Fibroblast of lung (primary cell): ENCODE measurements at regions not wholly inside any gene's neighbourhood (a gene's known extent, or its start where the extent isn't known, plus 50 kb on each side); places are given as distances from the start of the nearest gene placed in this dataset.

Source experiments
- EZH2 ChIP-seq: IDR thresholded peaks from 2 replicates; pipeline ENCODE4 v1.5.1; 2012; ENCODE audit warnings: low read length, control low read depth, mild to moderate bottlenecking; ENCODE audit errors: missing control alignments
- TF ChIP-seq, protein P1 (sequence below), 2 donors: IDR thresholded peaks in 1 of 2; conservative IDR thresholded peaks in 1 of 2; 1 replicate in 1 of 2; 2 replicates in 1 of 2; pipeline ENCODE4 v1.5.1; 2011 to 2012; ENCODE audit warnings: low read length in 2 of 2, control low read depth in 1 of 2, inconsistent platforms in 1 of 2, low read depth in 1 of 2, mild to moderate bottlenecking in 1 of 2

DNA sequence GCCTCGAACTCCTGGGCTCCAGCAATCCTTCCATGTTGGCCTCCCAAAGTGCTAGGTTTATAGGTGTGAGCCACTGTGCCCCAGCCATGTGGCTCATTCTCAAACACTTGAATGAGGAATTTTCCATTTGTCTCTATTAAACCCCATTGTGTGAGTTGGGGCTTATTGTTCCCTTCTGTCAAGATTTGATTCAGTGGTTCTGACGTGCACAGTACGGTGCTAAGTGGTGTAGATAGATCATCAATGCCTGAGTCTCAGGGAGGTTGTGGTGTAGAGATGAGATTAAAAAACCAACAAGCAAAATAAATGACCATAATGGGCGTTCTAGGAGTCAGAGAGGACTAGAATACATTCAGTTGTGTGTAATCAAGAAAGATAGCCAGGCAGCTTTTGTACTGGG lies 335.6 kb downstream of the PRL start:
- TF ChIP-seq, protein P1, sequence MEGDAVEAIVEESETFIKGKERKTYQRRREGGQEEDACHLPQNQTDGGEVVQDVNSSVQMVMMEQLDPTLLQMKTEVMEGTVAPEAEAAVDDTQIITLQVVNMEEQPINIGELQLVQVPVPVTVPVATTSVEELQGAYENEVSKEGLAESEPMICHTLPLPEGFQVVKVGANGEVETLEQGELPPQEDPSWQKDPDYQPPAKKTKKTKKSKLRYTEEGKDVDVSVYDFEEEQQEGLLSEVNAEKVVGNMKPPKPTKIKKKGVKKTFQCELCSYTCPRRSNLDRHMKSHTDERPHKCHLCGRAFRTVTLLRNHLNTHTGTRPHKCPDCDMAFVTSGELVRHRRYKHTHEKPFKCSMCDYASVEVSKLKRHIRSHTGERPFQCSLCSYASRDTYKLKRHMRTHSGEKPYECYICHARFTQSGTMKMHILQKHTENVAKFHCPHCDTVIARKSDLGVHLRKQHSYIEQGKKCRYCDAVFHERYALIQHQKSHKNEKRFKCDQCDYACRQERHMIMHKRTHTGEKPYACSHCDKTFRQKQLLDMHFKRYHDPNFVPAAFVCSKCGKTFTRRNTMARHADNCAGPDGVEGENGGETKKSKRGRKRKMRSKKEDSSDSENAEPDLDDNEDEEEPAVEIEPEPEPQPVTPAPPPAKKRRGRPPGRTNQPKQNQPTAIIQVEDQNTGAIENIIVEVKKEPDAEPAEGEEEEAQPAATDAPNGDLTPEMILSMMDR (conservative IDR thresholded peaks at IDR 0.05 in 1 of 2, IDR thresholded peaks at IDR 0.05 in 1 of 2; ENCODE audit: low read depth in 1 of 2, low read length in 2 of 2), result no peak
- no peak for TF ChIP-seq EZH2
